HG03342 (cell line): ENCODE measurements at regions not wholly inside any gene's neighbourhood (a gene's known extent, or its start where the extent isn't known, plus 50 kb on each side); places are given as distances from the start of the nearest gene placed in this dataset.

Experiments
- ATAC-seq: cut with Tn5 transposase; IDR thresholded peaks from one replicate; pipeline ENCODE4 v1.9.1; 2021; ENCODE audit warnings: mild to moderate bottlenecking, moderate library complexity; ENCODE audit not compliant: unreplicated experiment

DNA sequence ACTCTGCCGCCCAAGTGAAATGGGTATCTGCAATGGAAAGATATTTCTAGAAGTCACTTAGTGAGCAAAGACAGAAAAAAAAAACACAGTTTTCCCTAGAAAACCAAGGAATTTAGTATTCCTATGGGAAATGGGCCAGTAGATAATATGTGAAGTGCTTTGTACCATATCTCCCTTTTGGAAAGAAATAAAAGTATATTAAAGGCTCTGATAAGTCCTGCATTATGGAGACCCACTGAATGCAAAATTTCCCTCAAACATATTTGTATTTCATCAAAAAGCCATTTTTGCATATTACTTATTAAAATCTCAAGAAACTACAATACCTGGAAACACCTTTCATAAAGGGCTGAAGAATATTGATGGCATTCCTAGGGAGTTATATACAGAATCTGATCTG lies 51.6 kb upstream of the DYNLRB2 start:
- ATAC-seq = no peak

DNA sequence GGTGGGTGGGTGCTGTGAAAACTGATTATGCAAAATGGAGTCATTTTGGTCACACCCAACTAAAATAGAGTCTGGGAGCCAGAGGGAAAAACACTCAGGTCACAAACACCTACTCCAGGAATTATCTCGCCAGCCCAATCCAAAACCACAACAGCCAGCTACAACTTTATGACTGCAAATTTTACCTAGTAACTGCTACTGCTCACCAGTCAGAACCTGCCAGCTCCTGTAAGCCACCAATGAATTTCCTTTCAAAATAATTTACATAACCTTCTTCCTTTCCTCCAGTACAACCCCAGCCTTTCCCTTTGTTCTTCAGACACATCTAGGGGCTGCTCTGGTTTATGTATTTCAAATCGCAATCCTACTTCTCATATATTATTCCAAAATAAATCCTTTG lies 52.6 kb upstream of the DYNLRB2 start:
- ATAC-seq = no peak

GRCh38 chr16:80480664-80481063 lies 60.1 kb upstream of the DYNLRB2 start:
- peak; percentile 80 for ATAC-seq

- ATAC-seq = no peak
Observed at GRCh38 chr16:80477838-80478237, 63.0 kb upstream of the DYNLRB2 start.

DNA sequence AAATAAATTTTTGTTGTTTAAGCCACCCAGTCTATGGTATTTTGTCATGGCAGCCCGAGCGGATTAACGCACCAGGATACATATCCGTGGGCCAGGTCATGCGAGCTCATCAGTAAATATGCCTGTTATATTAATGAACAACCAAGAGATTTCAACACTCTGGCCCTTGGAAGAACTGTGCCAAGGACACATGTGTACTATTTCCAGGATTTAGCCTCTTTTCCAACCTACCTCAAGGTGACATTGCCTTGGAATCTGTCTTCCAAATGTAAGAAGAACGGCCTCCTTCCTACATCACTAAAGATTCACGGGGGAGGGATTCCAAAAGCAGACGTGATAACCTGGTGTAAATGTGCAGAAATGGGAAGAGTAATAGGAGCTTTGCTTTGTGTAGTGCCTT lies 72.8 kb upstream of the DYNLRB2 start:
- no peak for ATAC-seq

DNA sequence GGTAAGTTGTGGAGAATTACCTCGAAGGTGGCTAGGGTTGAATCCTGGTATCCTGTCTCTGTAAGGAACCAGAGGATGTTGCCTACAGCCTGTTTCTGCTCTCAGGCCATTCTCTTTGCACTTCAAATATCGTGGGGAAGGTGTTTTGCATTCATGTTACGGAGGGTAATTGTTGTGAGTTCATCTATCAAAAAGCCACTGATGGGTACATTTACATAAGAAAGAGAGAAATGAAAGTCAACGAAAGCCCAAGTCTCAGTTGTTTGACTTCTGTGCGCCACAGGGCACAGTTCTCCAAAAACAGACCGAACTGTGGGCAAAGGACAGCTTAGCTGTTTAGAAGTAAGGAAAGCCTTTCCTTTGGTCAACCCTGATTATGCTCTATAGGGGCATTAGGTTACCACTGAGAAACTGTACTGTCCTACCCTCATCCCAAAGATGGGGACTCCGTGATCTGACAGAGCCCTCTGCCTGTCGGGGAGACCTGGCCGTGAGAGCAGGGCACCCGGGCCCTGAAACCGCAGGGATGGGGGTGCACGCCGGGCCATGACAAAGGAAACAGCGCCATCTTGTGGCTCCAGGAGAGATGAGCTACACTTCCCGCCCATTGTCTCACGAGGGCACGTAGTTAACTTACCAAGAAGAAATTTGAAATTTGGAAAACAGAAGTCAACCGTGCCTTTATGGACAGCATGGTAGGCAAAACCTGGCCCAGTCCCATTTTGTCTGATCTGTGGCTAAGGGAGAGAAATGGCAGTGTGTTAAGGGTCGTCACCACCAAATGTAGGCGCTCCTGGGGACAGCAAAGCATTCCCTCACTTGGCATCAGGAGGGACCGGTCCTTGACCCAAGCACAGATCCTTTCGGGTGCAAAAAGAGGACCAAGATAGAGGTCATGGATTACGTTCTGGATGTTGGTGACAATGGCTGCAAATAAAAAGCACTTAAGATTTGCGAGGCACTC lies 74.5 kb upstream of the DYNLRB2 start:
- ATAC-seq = peak; percentile 82

GRCh38 chr16:80463751-80464495 lies 76.9 kb upstream of the DYNLRB2 start:
- no peak for ATAC-seq

DNA sequence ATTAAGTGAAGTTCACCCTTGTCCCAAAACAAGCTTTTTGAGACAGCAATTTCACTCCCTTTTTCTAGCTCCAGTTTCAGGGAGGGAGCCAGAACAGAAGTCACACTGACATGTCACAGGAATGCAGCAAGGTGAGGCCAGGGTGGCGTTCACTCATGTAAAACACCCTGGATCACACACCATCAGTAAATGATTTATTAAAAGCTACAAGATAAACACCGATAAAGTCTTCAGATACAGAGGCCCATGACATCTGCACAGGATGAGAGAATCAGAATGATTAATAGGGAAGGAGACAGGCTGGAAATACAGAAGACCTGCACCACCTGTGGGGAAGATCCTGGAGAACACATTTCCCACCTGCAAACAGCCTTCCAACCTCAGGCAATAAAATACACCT lies 77.5 kb upstream of the DYNLRB2 start:
- no peak for ATAC-seq

- ATAC-seq = no peak
Observed at GRCh38 chr16:80462917-80463316, 77.9 kb upstream of the DYNLRB2 start.

GRCh38 chr16:80460988-80461387 lies 79.8 kb upstream of the DYNLRB2 start:
- ATAC-seq = no peak

DNA sequence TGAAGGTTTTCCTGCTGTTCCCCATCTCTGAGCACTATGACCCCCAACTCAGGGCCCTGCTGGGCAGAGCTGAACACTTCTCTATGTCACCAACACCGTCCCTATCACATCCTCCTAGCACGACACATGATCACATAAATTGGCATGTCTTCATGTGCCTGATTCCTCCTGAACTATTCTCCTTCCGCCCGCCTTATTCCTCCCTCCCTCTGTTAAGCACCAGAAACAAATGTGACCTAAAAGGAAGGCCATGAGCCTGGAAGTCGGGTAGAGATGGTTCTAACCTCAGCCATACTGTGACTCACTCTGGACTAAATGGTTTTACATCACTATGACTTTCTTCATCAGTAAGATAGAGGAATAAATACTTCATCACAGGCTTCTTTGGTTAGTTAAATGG lies 80.8 kb upstream of the DYNLRB2 start:
- no peak for ATAC-seq

DNA sequence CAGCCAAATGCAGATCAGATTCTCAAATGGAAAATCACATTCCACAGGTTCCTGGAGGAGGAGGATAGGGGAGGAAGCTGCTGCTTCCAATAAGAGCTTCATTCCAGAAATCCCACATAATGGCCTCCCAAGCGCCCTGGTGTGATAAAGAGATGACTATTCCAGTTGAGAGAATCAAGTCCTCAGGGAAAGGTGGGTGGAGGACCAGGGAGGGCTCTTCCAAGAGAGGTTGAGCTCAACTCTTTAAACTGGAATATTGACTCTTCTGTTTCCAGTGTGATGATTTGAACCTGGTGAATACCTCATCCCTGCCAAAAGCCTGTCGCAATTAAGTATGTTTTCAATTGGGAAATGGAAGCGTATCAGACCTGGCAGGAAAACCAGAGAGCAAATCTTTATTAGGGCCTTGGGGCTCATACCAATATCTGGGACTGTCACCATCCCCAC lies 81.4 kb upstream of the DYNLRB2 start:
- ATAC-seq = no peak

GRCh38 chr16:80457871-80458270 lies 82.9 kb upstream of the DYNLRB2 start:
- no peak for ATAC-seq

GRCh38 chr16:80454802-80455201 lies 86.0 kb upstream of the DYNLRB2 start:
- no peak for ATAC-seq

GRCh38 chr16:80449392-80449791 lies 91.4 kb upstream of the DYNLRB2 start:
- no peak for ATAC-seq

DNA sequence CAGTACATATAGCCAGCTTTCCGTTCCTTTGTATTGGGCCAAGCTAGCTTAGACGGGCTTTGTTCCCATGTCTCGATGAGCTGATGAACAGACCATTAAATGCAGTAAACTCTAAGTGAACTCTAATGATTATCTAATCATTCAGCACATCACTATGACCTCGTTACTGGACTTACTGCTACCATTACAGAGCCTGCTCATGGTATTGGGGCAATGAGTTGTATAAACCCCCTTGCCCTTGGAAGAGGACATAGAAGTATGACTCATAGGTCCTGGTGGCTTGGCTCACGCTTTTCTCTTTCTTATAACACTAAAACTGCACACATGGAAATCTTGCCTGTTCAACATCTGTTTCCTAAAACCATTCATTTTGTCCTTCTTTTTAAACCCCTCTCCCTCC lies 93.6 kb upstream of the DYNLRB2 start:
- no peak for ATAC-seq

DNA sequence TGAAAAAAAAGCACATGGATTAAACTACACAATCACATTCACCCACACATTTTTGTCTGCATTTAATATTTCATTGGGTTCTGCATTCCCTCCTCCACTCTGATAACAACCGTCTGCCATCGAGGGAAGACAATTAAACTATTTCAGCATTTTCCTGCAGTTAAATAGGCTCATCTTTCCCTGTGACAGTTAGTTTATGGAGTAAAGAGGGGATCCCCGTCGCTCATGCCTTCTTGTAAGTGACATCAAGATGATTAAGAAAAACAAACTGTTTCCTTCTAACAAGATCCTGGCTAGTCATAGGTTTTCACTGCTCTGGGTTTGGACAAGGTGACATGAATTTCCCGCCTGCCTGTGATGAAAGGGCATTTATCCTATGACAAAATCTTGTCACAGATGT lies 98.0 kb upstream of the DYNLRB2 start:
- no peak for ATAC-seq

DNA sequence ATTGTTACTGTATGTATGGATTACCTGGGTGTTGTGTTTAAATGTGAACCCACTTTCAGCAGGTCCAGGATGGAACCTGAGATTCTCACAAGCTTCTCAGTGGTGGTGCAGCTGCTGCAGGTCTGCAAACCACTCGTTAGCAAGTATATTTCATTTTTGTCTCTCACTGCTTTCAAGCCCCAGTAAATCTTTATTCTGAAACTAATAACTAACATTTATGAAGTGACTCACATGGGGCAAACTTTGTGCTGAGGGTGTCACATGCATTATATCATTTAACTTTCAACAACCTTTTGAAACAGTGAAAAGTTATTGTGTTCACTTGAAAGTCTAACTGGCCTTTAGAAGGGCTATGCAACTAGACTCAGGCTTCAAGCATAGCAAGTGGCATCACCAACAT lies 98.9 kb upstream of the DYNLRB2 start:
- no peak for ATAC-seq

DNA sequence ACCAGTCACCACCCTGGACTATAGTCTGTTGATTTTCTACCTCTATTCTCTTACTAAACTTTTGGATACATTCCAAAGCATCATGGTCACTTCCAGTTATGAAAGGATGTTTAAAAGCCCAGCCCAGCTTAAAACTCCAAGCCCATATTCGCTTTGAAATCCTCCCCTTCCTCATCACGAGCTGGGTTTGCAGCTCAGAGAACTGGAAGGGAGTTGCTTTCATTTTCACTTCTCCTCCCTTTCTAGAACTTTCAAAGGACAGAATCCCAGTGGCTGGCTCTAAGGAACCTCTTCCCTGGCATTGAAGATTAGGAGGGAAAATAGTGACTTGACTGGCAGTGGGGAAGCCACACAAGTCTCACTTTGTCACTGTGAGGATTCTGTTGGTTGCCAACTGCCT lies 100.1 kb upstream of the DYNLRB2 start:
- no peak for ATAC-seq

- ATAC-seq = no peak
Observed at GRCh38 chr16:80437707-80438106, 103.1 kb upstream of the DYNLRB2 start.

- ATAC-seq = no peak
Observed at GRCh38 chr16:80436510-80436909, 104.3 kb upstream of the DYNLRB2 start.

DNA sequence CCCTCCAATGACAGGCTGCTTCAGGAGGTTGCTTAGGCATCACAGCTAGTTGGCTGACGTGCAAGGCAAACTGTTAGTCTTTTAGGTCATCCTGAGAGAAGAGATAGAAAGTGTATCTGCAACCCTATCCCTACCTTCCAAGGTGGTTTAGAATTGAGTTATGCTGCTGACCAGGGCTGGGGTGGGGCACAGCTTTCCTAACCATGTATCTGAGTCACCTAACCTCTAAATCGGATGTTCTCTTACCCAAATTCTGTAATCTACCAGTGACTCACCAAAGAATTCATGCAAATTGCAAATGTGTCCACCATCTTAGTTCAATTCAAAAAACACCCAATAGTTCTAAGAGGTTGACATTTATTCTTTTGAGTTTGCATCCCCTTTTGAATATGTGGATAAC lies 107.2 kb upstream of the DYNLRB2 start:
- ATAC-seq = no peak
